AG04449 (cell line): ENCODE measurements at regions not wholly inside any gene's neighbourhood (a gene's known extent, or its start where the extent isn't known, plus 50 kb on each side); places are given as distances from the start of the nearest gene placed in this dataset.

Source experiments
- CTCF ChIA-PET: fragments of 350-600 bp; formaldehyde crosslinking; extraction: SDS; loops from one replicate; lab custom pipeline; 2021; ENCODE audit warnings: antibody characterized with exemption; lab: Yijun Ruan, JAX
- POLR2A ChIA-PET: fragments of 400-600, 350-600 bp; formaldehyde crosslinking; extraction: SDS; loops from one replicate; lab custom pipeline; 2020; ENCODE audit warnings: antibody characterized with exemption, inconsistent platforms; lab: Yijun Ruan, JAX
- DNase-seq: peaks from one replicate; pipeline ENCODE4 v3.0.0-alpha.2; 2010; ENCODE audit warnings: low read depth, low spot score
- H3K4me3 ChIP-seq: 2 replicates; pipeline ENCODE4 v1.5.1; 2011; ENCODE audit warnings: low read depth, mild to moderate bottlenecking, control low read depth, low read length
- TF ChIP-seq, protein P1 (sequence below): IDR thresholded peaks from one replicate; pipeline ENCODE4 v1.5.1; 2011; ENCODE audit warnings: mild to moderate bottlenecking, moderate library complexity, low read length, control low read depth, inconsistent platforms; ENCODE audit not compliant: insufficient read depth; ENCODE audit errors: missing control alignments

GRCh38 chr2:149872638-149873150, 285.1 kb upstream of the MMADHC start:
- TF ChIP-seq, protein P1, sequence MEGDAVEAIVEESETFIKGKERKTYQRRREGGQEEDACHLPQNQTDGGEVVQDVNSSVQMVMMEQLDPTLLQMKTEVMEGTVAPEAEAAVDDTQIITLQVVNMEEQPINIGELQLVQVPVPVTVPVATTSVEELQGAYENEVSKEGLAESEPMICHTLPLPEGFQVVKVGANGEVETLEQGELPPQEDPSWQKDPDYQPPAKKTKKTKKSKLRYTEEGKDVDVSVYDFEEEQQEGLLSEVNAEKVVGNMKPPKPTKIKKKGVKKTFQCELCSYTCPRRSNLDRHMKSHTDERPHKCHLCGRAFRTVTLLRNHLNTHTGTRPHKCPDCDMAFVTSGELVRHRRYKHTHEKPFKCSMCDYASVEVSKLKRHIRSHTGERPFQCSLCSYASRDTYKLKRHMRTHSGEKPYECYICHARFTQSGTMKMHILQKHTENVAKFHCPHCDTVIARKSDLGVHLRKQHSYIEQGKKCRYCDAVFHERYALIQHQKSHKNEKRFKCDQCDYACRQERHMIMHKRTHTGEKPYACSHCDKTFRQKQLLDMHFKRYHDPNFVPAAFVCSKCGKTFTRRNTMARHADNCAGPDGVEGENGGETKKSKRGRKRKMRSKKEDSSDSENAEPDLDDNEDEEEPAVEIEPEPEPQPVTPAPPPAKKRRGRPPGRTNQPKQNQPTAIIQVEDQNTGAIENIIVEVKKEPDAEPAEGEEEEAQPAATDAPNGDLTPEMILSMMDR, result no peak
- DNase-seq, result no peak
- H3K4me3 ChIP-seq, result no peak overlapping the region
- ChIA-PET CTCF (interaction anchor here (1.3 kb wide), 1 partner anchor 14 kb away, joined by 5 read pairs; no protein-coding TSS in a partner anchor), POLR2A (no interaction called here)

GRCh38 chr2:149872041-149872440, 284.5 kb upstream of the MMADHC start:
- no peak for DNase-seq
- TF ChIP-seq, protein P1, result no peak
- H3K4me3 ChIP-seq, result no peak overlapping the region
- ChIA-PET CTCF (interaction anchor here (1.3 kb wide), 1 partner anchor 14 kb away, joined by 5 read pairs; no protein-coding TSS in a partner anchor), POLR2A (no interaction called here)

GRCh38 chr2:149871091-149871885, 283.7 kb upstream of the MMADHC start:
- ChIA-PET CTCF (interaction anchor here (1.3 kb wide), 1 partner anchor 13 kb away, joined by 5 read pairs; no protein-coding TSS in a partner anchor), POLR2A (no interaction called here)
- TF ChIP-seq, protein P1, result no peak
- H3K4me3 ChIP-seq, result no peak overlapping the region
- no peak for DNase-seq

- no peak for DNase-seq
- H3K4me3 ChIP-seq, result no peak overlapping the region
- TF ChIP-seq, protein P1, result no peak
- POLR2A ChIA-PET, result no interaction called here
- CTCF ChIA-PET, result no interaction called here
Measured at GRCh38 chr2:149863227-149863626, 275.7 kb upstream of the MMADHC start.

DNA sequence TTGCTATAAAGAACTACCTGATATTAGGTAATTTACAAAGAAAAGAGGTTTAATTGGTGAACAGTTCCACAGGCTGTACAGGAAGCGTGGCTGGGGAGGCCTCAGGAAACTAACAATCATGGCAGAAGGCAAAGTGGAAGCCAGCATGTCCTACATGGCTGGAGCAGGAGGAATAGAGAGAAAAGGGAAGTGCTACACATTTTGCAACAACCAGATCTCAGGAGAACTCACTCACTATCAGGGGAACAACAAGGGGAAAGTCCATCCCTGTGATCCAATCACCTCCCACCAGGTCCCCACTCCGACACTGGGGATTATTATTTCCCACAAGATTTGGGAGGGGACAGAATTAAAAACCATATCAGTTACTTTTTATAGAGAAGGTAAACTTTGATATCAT, 273.5 kb upstream of the MMADHC start:
- H3K4me3 ChIP-seq, result no peak overlapping the region
- TF ChIP-seq, protein P1, result no peak
- DNase-seq, result no peak
- ChIA-PET CTCF (no interaction called here), POLR2A (no interaction called here)

DNA sequence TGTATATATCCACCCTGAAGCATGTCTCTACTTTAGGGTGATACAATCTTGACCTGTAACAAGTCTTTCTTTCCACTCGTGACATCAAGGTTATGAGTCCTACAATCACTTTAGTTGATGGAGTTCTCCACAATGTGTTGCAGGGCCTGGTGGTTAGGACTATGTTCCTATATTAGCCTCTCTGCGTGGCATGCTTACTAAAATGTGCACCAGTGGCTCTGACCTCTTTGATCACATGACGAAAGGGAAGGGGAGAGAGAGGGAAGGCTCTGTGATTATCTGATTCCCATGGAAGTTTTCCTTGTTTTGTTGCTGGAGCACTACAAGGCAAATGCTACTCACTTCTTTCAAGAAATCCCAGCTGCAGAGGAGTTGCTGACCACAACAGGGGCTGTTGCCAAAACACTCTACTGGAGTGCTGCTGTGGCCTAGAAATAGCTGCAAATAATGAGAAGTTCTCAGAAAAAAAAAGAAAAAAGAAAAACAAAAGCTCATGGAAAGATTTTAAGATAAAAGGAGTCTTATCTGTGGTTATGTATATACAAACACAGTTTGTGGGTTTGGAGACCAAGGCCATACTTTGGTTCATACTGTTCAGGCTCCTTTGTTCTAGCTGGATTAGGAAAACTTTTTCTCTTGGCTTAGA, 272.8 kb upstream of the MMADHC start:
- CTCF ChIA-PET, result no interaction called here
- DNase-seq, result peak; percentile 63
- POLR2A ChIA-PET, result no interaction called here
- H3K4me3 ChIP-seq, result no peak overlapping the region
- TF ChIP-seq, protein P1, result no peak
